Immature natural killer cell (primary cell): ENCODE measurements at regions not wholly inside any gene's neighbourhood (a gene's known extent, or its start where the extent isn't known, plus 50 kb on each side); places are given as distances from the start of the nearest gene placed in this dataset.

Source experiments
- DNase-seq, 3 donors: peaks; one replicate each; pipeline ENCODE4 v3.0.0; 2022; ENCODE audit warnings: mixed read lengths in 1 of 3
- H3K27ac Mint-ChIP-seq, 6 donors: one replicate each; pipeline ENCODE4 v1.8.0; 2020; ENCODE audit warnings: mixed read lengths in 6 of 6, mild to moderate bottlenecking in 5 of 6, inconsistent platforms in 4 of 6, moderate library complexity in 3 of 6
- H3K27me3 Mint-ChIP-seq, 3 donors: one replicate each; pipeline ENCODE4 v1.8.0; 2020 to 2021; ENCODE audit warnings: low read depth in 3 of 3, mild to moderate bottlenecking in 3 of 3, mixed read lengths in 3 of 3, moderate library complexity in 3 of 3, inconsistent platforms in 1 of 3
- H3K36me3 Mint-ChIP-seq, 3 donors: one replicate each; pipeline ENCODE4 v1.8.0; 2020; ENCODE audit warnings: mixed read lengths in 3 of 3, inconsistent platforms in 2 of 3, mild to moderate bottlenecking in 2 of 3
- H3K4me1 Mint-ChIP-seq, 2 donors: one replicate each; pipeline ENCODE4 v1.8.0; 2020; ENCODE audit warnings: inconsistent platforms in 2 of 2, mild to moderate bottlenecking in 2 of 2, mixed read lengths in 2 of 2, moderate library complexity in 1 of 2
- H3K4me3 Mint-ChIP-seq, 5 donors: one replicate each; pipeline ENCODE4 v1.8.0; 2020; ENCODE audit warnings: mild to moderate bottlenecking in 5 of 5, mixed read lengths in 5 of 5, inconsistent platforms in 3 of 5, moderate library complexity in 3 of 5
- H3K9me3 Mint-ChIP-seq, 6 donors: one replicate each; pipeline ENCODE4 v1.8.0; 2020; ENCODE audit warnings: mild to moderate bottlenecking in 6 of 6, mixed read lengths in 6 of 6, inconsistent platforms in 4 of 6, moderate library complexity in 3 of 6

GRCh38 chr3:106740116-106740515 is 637.1 kb upstream of the CCDC54 start:
- no peaks in the 10 kb centered on the region for H3K4me1 Mint-ChIP-seq
- H3K27ac Mint-ChIP-seq = no peak overlapping the region
- peaks cover 0 to 4% (median 0%) of the 10 kb centered on the region in 6 donors for H3K9me3 Mint-ChIP-seq
- H3K36me3 Mint-ChIP-seq = no peaks in the 10 kb centered on the region
- H3K27me3 Mint-ChIP-seq = no peaks in the 10 kb centered on the region
- H3K4me3 Mint-ChIP-seq = no peak overlapping the region
- no peak for DNase-seq

GRCh38 chr3:106745344-106746168 is 631.7 kb upstream of the CCDC54 start:
- no peak for DNase-seq
- H3K27me3 Mint-ChIP-seq = peaks cover 0 to 1% (median 0%) of the 10 kb centered on the region in 3 donors
- no peak overlapping the region for H3K4me3 Mint-ChIP-seq
- H3K9me3 Mint-ChIP-seq = no peaks in the 10 kb centered on the region
- H3K4me1 Mint-ChIP-seq = no peaks in the 10 kb centered on the region
- H3K36me3 Mint-ChIP-seq = no peaks in the 10 kb centered on the region
- no peak overlapping the region for H3K27ac Mint-ChIP-seq

- no peaks in the 10 kb centered on the region for H3K36me3 Mint-ChIP-seq
- no peak for DNase-seq
- peaks cover 0 to 1% (median 0%) of the 10 kb centered on the region in 3 donors for H3K27me3 Mint-ChIP-seq
- no peaks in the 10 kb centered on the region for H3K9me3 Mint-ChIP-seq
- no peaks in the 10 kb centered on the region for H3K4me1 Mint-ChIP-seq
- H3K4me3 Mint-ChIP-seq = no peak overlapping the region
- H3K27ac Mint-ChIP-seq = no peak overlapping the region
Measured at GRCh38 chr3:106746286-106746685, 631.0 kb upstream of the CCDC54 start.

GRCh38 chr3:106748472-106749262 is 628.6 kb upstream of the CCDC54 start:
- Mint-ChIP-seq H3K9me3 (peaks cover 0 to 6% (median 2%) of the 10 kb centered on the region in 6 donors), H3K4me1 (no peaks in the 10 kb centered on the region), H3K36me3 (no peaks in the 10 kb centered on the region), H3K4me3 (no peak overlapping the region), H3K27me3 (peaks cover 0 to 3% (median 1%) of the 10 kb centered on the region in 3 donors), H3K27ac (no peak overlapping the region)
- no peak for DNase-seq

- Mint-ChIP-seq H3K27ac (no peak overlapping the region), H3K27me3 (peaks cover 0 to 3% (median 2%) of the 10 kb centered on the region in 3 donors), H3K4me3 (no peak overlapping the region), H3K4me1 (no peaks in the 10 kb centered on the region), H3K36me3 (peaks cover 0 to 5% (median 0%) of the 10 kb centered on the region in 3 donors), H3K9me3 (peaks cover 2 to 18% (median 5%) of the 10 kb centered on the region in 6 donors)
- DNase-seq = no peak
Measured at GRCh38 chr3:106750092-106750491, 627.1 kb upstream of the CCDC54 start.

GRCh38 chr3:106755336-106755735 is 621.9 kb upstream of the CCDC54 start:
- H3K4me1 Mint-ChIP-seq = no peaks in the 10 kb centered on the region
- peaks cover 0 to 5% (median 1%) of the 10 kb centered on the region in 3 donors for H3K27me3 Mint-ChIP-seq
- H3K27ac Mint-ChIP-seq = no peak overlapping the region
- no peak overlapping the region for H3K4me3 Mint-ChIP-seq
- peaks cover 0 to 5% (median 0%) of the 10 kb centered on the region in 3 donors for H3K36me3 Mint-ChIP-seq
- H3K9me3 Mint-ChIP-seq = peaks cover 2 to 29% (median 5%) of the 10 kb centered on the region in 6 donors
- no peak for DNase-seq

- no peak for DNase-seq
- H3K27me3 Mint-ChIP-seq = peaks cover 0 to 5% (median 1%) of the 10 kb centered on the region in 3 donors
- H3K4me3 Mint-ChIP-seq = no peak overlapping the region
- H3K9me3 Mint-ChIP-seq = peaks cover 2 to 31% (median 5%) of the 10 kb centered on the region in 6 donors
- H3K27ac Mint-ChIP-seq = no peak overlapping the region
- no peaks in the 10 kb centered on the region for H3K4me1 Mint-ChIP-seq
- H3K36me3 Mint-ChIP-seq = peaks cover 0 to 5% (median 0%) of the 10 kb centered on the region in 3 donors
Measured at GRCh38 chr3:106756901-106757300, 620.3 kb upstream of the CCDC54 start.

- Mint-ChIP-seq H3K36me3 (peaks cover 0 to 5% (median 0%) of the 10 kb centered on the region in 3 donors), H3K4me3 (no peak overlapping the region), H3K4me1 (no peaks in the 10 kb centered on the region), H3K9me3 (peaks cover 0 to 27% (median 3%) of the 10 kb centered on the region in 6 donors), H3K27ac (no peak overlapping the region), H3K27me3 (peaks cover 0 to 5% (median 0%) of the 10 kb centered on the region in 3 donors)
- no peak for DNase-seq
Measured at GRCh38 chr3:106758459-106758858, 618.8 kb upstream of the CCDC54 start.

- Mint-ChIP-seq H3K4me3 (no peak overlapping the region), H3K4me1 (no peaks in the 10 kb centered on the region), H3K27ac (no peak overlapping the region), H3K9me3 (peaks cover 0 to 19% (median 2%) of the 10 kb centered on the region in 6 donors), H3K36me3 (peaks cover 0 to 3% (median 0%) of the 10 kb centered on the region in 3 donors), H3K27me3 (peaks cover 0 to 4% (median 0%) of the 10 kb centered on the region in 3 donors)
- DNase-seq = no peak
Measured at GRCh38 chr3:106759731-106760130, 617.5 kb upstream of the CCDC54 start.

GRCh38 chr3:106765342-106765741 is 611.9 kb upstream of the CCDC54 start:
- no peak for DNase-seq
- Mint-ChIP-seq H3K4me1 (no peaks in the 10 kb centered on the region), H3K36me3 (no peaks in the 10 kb centered on the region), H3K27ac (no peak overlapping the region), H3K4me3 (no peak overlapping the region), H3K9me3 (peaks cover 0 to 4% (median under 1%) of the 10 kb centered on the region in 6 donors), H3K27me3 (peaks cover 0 to 2% (median 0%) of the 10 kb centered on the region in 3 donors)

- no peak for DNase-seq
Measured at GRCh38 chr3:106768941-106769480, 608.2 kb upstream of the CCDC54 start.

GRCh38 chr3:106773795-106774194 is 603.4 kb upstream of the CCDC54 start:
- H3K27ac Mint-ChIP-seq = no peak overlapping the region
- H3K27me3 Mint-ChIP-seq = peaks cover under 1 to 3% (median 1%) of the 10 kb centered on the region in 3 donors
- no peak for DNase-seq
- H3K36me3 Mint-ChIP-seq = no peaks in the 10 kb centered on the region
- peaks cover 0 to 4% (median under 1%) of the 10 kb centered on the region in 6 donors for H3K9me3 Mint-ChIP-seq
- H3K4me1 Mint-ChIP-seq = no peaks in the 10 kb centered on the region
- no peak overlapping the region for H3K4me3 Mint-ChIP-seq

More at GRCh38 chr3:106768941-106769480, 608.2 kb upstream of the CCDC54 start:
- no peak overlapping the region for H3K4me3 Mint-ChIP-seq
- peaks cover 0 to 4% (median 1%) of the 10 kb centered on the region in 6 donors for H3K9me3 Mint-ChIP-seq
- H3K27me3 Mint-ChIP-seq = peaks cover 1 to 3% (median 2%) of the 10 kb centered on the region in 3 donors
- H3K4me1 Mint-ChIP-seq = no peaks in the 10 kb centered on the region
- no peak overlapping the region for H3K27ac Mint-ChIP-seq
- no peaks in the 10 kb centered on the region for H3K36me3 Mint-ChIP-seq

GRCh38 chr3:106783231-106783630 is 594.0 kb upstream of the CCDC54 start:
- H3K27me3 Mint-ChIP-seq = peaks cover 0 to 2% (median 0%) of the 10 kb centered on the region in 3 donors
- no peak overlapping the region for H3K27ac Mint-ChIP-seq
- no peak for DNase-seq
- no peaks in the 10 kb centered on the region for H3K4me1 Mint-ChIP-seq
- no peaks in the 10 kb centered on the region for H3K36me3 Mint-ChIP-seq
- peaks cover 0 to 2% (median 0%) of the 10 kb centered on the region in 6 donors for H3K9me3 Mint-ChIP-seq
- H3K4me3 Mint-ChIP-seq = no peak overlapping the region
